SK-N-MC (cell line): ENCODE measurements at regions not wholly inside any gene's neighbourhood (a gene's known extent, or its start where the extent isn't known, plus 50 kb on each side); places are given as distances from the start of the nearest gene placed in this dataset.

Source experiments
- EZH2 ChIP-seq: fragments of 200-600 bp; sonication (generic); IDR thresholded peaks from one replicate; pipeline ENCODE4 v1.6.1; 2017; ENCODE audit warnings: antibody characterized with exemption
- FOXP2 ChIP-seq: optimal IDR thresholded peaks from 2 replicates; pipeline ENCODE3; 2011; ENCODE audit warnings: mild to moderate bottlenecking, moderate library complexity; ENCODE audit not compliant: insufficient read depth; ENCODE audit errors: extremely low read length, control extremely low read depth
- POLR2AphosphoS5 ChIP-seq: IDR thresholded peaks from 2 replicates; pipeline ENCODE4 v1.6.1; 2012; ENCODE audit warnings: mild to moderate bottlenecking, low read depth, low read length, borderline replicate concordance

- no peak for TF ChIP-seq POLR2AphosphoS5
- no peak for TF ChIP-seq EZH2
- no peak for TF ChIP-seq FOXP2
These were observed 363.1 kb downstream of the MATN1 start for GRCh38 chr1:30360281-30360680.
